HG02571 (cell line): ENCODE measurements at regions not wholly inside any gene's neighbourhood (a gene's known extent, or its start where the extent isn't known, plus 50 kb on each side); places are given as distances from the start of the nearest gene placed in this dataset.
A peak's percentile ranks its signal among the peaks of the same experiment; 100 is the strongest.
"Not testable (repeated sequence)": the region's sequence is repeated elsewhere in the genome, so short reads cannot be mapped to it uniquely, and the experiment has no call there.

ENCODE experiments used
- ATAC-seq: cut with Tn5 transposase; IDR thresholded peaks from one replicate; pipeline ENCODE4 v1.9.1; 2021; ENCODE audit warnings: mild to moderate bottlenecking, moderate library complexity; ENCODE audit not compliant: unreplicated experiment

- peak; percentile 10 for ATAC-seq
These were observed 263.2 kb downstream of the KCNJ3 start for GRCh38 chr2:154961676-154962075.

- peak; percentile 73 for ATAC-seq
These were observed 262.5 kb downstream of the KCNJ3 start for GRCh38 chr2:154960802-154961583.

GRCh38 chr2:154952346-154952980 lies 254.0 kb downstream of the KCNJ3 start:
- no peak for ATAC-seq

- not testable (repeated sequence) for ATAC-seq
These were observed 248.9 kb downstream of the KCNJ3 start for GRCh38 chr2:154947416-154947815.

- no peak for ATAC-seq
These were observed 247.5 kb downstream of the KCNJ3 start for GRCh38 chr2:154945984-154946383.

GRCh38 chr2:154941379-154941778 lies 242.9 kb downstream of the KCNJ3 start:
- no peak for ATAC-seq

GRCh38 chr2:154934213-154934612 lies 235.7 kb downstream of the KCNJ3 start:
- ATAC-seq, result no peak

GRCh38 chr2:154924531-154924930 lies 226.0 kb downstream of the KCNJ3 start:
- no peak for ATAC-seq

- ATAC-seq, result no peak
These were observed 216.1 kb downstream of the KCNJ3 start for GRCh38 chr2:154914561-154914960.

GRCh38 chr2:154912215-154912614 lies 213.7 kb downstream of the KCNJ3 start:
- ATAC-seq, result no peak

- no peak for ATAC-seq
These were observed 213.2 kb downstream of the KCNJ3 start for GRCh38 chr2:154911729-154912128.

- ATAC-seq, result no peak
These were observed 212.2 kb downstream of the KCNJ3 start for GRCh38 chr2:154910701-154911100.

GRCh38 chr2:154908327-154908726 lies 209.8 kb downstream of the KCNJ3 start:
- no peak for ATAC-seq
